ENCODE measurements at regions not wholly inside any gene's neighbourhood (a gene's known extent, or its start where the extent isn't known, plus 50 kb on each side); places are given as distances from the start of the nearest gene placed in this dataset.

GRCh38 chrX:1035206-1035605 is 177.2 kb downstream of the CRLF2 start:
- TF ChIP-seq, protein P1, sequence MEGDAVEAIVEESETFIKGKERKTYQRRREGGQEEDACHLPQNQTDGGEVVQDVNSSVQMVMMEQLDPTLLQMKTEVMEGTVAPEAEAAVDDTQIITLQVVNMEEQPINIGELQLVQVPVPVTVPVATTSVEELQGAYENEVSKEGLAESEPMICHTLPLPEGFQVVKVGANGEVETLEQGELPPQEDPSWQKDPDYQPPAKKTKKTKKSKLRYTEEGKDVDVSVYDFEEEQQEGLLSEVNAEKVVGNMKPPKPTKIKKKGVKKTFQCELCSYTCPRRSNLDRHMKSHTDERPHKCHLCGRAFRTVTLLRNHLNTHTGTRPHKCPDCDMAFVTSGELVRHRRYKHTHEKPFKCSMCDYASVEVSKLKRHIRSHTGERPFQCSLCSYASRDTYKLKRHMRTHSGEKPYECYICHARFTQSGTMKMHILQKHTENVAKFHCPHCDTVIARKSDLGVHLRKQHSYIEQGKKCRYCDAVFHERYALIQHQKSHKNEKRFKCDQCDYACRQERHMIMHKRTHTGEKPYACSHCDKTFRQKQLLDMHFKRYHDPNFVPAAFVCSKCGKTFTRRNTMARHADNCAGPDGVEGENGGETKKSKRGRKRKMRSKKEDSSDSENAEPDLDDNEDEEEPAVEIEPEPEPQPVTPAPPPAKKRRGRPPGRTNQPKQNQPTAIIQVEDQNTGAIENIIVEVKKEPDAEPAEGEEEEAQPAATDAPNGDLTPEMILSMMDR (IDR thresholded peaks at IDR 0.05 in 8 of 11, conservative IDR thresholded peaks at IDR 0.05 in 3 of 11), result no peak
- TF ChIP-seq POLR2A (IDR thresholded peaks at IDR 0.05) (no peak), POLR2AphosphoS5 (IDR thresholded peaks at IDR 0.05) (no peak)
